IMR-90 (cell line): ENCODE measurements at regions not wholly inside any gene's neighbourhood (a gene's known extent, or its start where the extent isn't known, plus 50 kb on each side); places are given as distances from the start of the nearest gene placed in this dataset.

Source experiments
- ATAC-seq: fragments of 200-7000 bp; cut with Tn5 transposase; 2 replicates; pipeline ENCODE4 v1.9.1; 2020; ENCODE audit warnings: low read depth, mild to moderate bottlenecking, moderate library complexity
- BruUV-seq: library from RNA; stranded (reverse); fragments of 400-500 nt; replicated peaks from 2 replicates; lab custom pipeline; 2021; lab: Mats Ljungman, UMichigan
- CTCF ChIA-PET: fragments of 300-600 bp; formaldehyde crosslinking; extraction: SDS; loops from one replicate; lab custom pipeline; 2021; ENCODE audit warnings: antibody characterized with exemption; lab: Yijun Ruan, JAX
- POLR2A ChIA-PET: fragments of 300-600 bp; sonication (Branson Sonifier 250); formaldehyde crosslinking; loops from one replicate; lab custom pipeline; 2022; ENCODE audit warnings: antibody characterized with exemption; ENCODE audit not compliant: unreplicated experiment; lab: Charles Lee
- DNase-seq: peaks from one replicate; pipeline ENCODE4 v3.0.0; 2013
- H2AFZ ChIP-seq: replicated peaks from 2 replicates; pipeline ENCODE3; 2013; ENCODE audit warnings: low read length, mild to moderate bottlenecking; ENCODE audit not compliant: poor library complexity
- H2AK5ac ChIP-seq: 2 replicates; pipeline ENCODE4 v1.6.1; 2013; ENCODE audit warnings: low read depth, low read length, inconsistent platforms
- H2AK9ac ChIP-seq: replicated peaks from 2 replicates; pipeline ENCODE3; 2013; ENCODE audit warnings: mild to moderate bottlenecking, low read depth, low read length, moderate library complexity; ENCODE audit not compliant: poor library complexity
- H2BK120ac ChIP-seq: 2 replicates; pipeline ENCODE4 v1.6.1; 2013; ENCODE audit warnings: low read depth, low read length, inconsistent platforms
- H2BK15ac ChIP-seq: 3 replicates; pipeline ENCODE4 v1.6.1; 2013; ENCODE audit warnings: low read depth, low read length, inconsistent platforms
- H2BK20ac ChIP-seq: 2 replicates; pipeline ENCODE4 v1.6.1; 2013; ENCODE audit warnings: low read depth, mild to moderate bottlenecking, inconsistent platforms, low read length, moderate library complexity
- H2BK5ac ChIP-seq: 2 replicates; pipeline ENCODE4 v1.6.1; 2013; ENCODE audit warnings: mild to moderate bottlenecking, low read depth, low read length, inconsistent platforms; ENCODE audit not compliant: poor library complexity, severe bottlenecking
- H3K14ac ChIP-seq: replicated peaks from 2 replicates; pipeline ENCODE4 v1.6.1; 2013; ENCODE audit warnings: low read depth, low read length, inconsistent platforms
- H3K18ac ChIP-seq: 2 replicates; pipeline ENCODE4 v1.6.1; 2013; ENCODE audit warnings: low read depth, low read length, control low read depth
- H3K23ac ChIP-seq: 2 replicates; pipeline ENCODE4 v1.6.1; 2013; ENCODE audit warnings: low read depth, low read length, inconsistent platforms
- H3K27ac ChIP-seq: 2 replicates; pipeline ENCODE4 v1.5.1; 2013; ENCODE audit warnings: mild to moderate bottlenecking, control low read depth, low read length; ENCODE audit not compliant: insufficient read depth
- H3K27me3 ChIP-seq: 2 replicates; pipeline ENCODE4 v1.6.1; 2013; ENCODE audit warnings: low read length; ENCODE audit not compliant: control insufficient read depth, insufficient read depth
- H3K36me3 ChIP-seq: 2 replicates; pipeline ENCODE4 v1.6.1; 2013; ENCODE audit warnings: low read length, mixed read lengths; ENCODE audit not compliant: control insufficient read depth, insufficient read depth
- H3K4ac ChIP-seq: 2 replicates; pipeline ENCODE4 v1.6.1; 2013; ENCODE audit warnings: low read depth, low read length, inconsistent platforms
- H3K4me1 ChIP-seq: 2 replicates; pipeline ENCODE4 v1.6.1; 2013; ENCODE audit warnings: low read length, mixed read lengths; ENCODE audit not compliant: control insufficient read depth, insufficient read depth
- H3K4me2 ChIP-seq: 2 replicates; pipeline ENCODE4 v1.6.1; 2013; ENCODE audit warnings: low read depth, mild to moderate bottlenecking, control low read depth, low read length, moderate library complexity
- H3K4me3 ChIP-seq: 2 replicates; pipeline ENCODE4 v1.5.1; 2013; ENCODE audit warnings: low read depth, mild to moderate bottlenecking, control low read depth, low read length, moderate library complexity; ENCODE audit not compliant: insufficient read depth
- H3K56ac ChIP-seq: 2 replicates; pipeline ENCODE4 v1.6.1; 2013; ENCODE audit warnings: low read length, inconsistent platforms; ENCODE audit not compliant: insufficient read depth; ENCODE audit errors: extremely low read depth
- H3K79me1 ChIP-seq, 2 experiments: 2 replicates each; pipeline ENCODE4 v1.6.1; 2013; ENCODE audit warnings: low read length in 2 of 2, inconsistent platforms in 1 of 2, low read depth in 1 of 2
- H3K9ac ChIP-seq: 2 replicates; pipeline ENCODE4 v1.6.1; 2013; ENCODE audit warnings: low read depth, low read length, control low read depth
- H3K9me1 ChIP-seq: 2 replicates; pipeline ENCODE4 v1.6.1; 2013; ENCODE audit warnings: low read length, inconsistent platforms; ENCODE audit not compliant: insufficient read depth
- H3K9me3 ChIP-seq: 2 replicates; pipeline ENCODE4 v1.6.1; 2013; ENCODE audit warnings: low read length; ENCODE audit not compliant: control insufficient read depth, insufficient read depth
- H4K20me1 ChIP-seq: 2 replicates; pipeline ENCODE4 v1.6.1; 2013; ENCODE audit warnings: low read length, inconsistent platforms; ENCODE audit not compliant: insufficient read depth
- H4K5ac ChIP-seq: 2 replicates; pipeline ENCODE4 v1.6.1; 2013; ENCODE audit warnings: mild to moderate bottlenecking, low read depth, low read length, control low read depth
- H4K8ac ChIP-seq, 2 experiments: 2 replicates each; pipeline ENCODE4 v1.6.1; 2013; ENCODE audit warnings: low read depth in 2 of 2, low read length in 2 of 2, control low read depth in 1 of 2, inconsistent platforms in 1 of 2
- H4K91ac ChIP-seq: 2 replicates; pipeline ENCODE4 v1.6.1; 2013; ENCODE audit warnings: low read depth, low read length, inconsistent platforms; ENCODE audit not compliant: insufficient read depth
- BHLHE40 ChIP-seq: fragments of 150-350 bp; IDR thresholded peaks from 2 replicates; pipeline ENCODE4 v1.6.1; 2016; ENCODE audit warnings: mild to moderate bottlenecking, low read depth, low read length
- CEBPB ChIP-seq: IDR thresholded peaks from 2 replicates; pipeline ENCODE4 v1.6.1; 2012; ENCODE audit warnings: low read depth, low read length, improper control_type of control experiment
- CHD1 ChIP-seq: IDR thresholded peaks from 2 replicates; pipeline ENCODE4 v1.6.1; 2012; ENCODE audit warnings: low read depth, low read length, improper control_type of control experiment
- FOS ChIP-seq: fragments of 150-350 bp; IDR thresholded peaks from 2 replicates; pipeline ENCODE4 v1.6.1; 2016; ENCODE audit warnings: low read depth, low read length
- MAFK ChIP-seq: IDR thresholded peaks from 2 replicates; pipeline ENCODE4 v1.6.1; 2012; ENCODE audit warnings: low read depth, low read length, improper control_type of control experiment
- MAZ ChIP-seq: IDR thresholded peaks from 2 replicates; pipeline ENCODE4 v1.6.1; 2012; ENCODE audit warnings: low read depth, mild to moderate bottlenecking, low read length, improper control_type of control experiment, moderate library complexity, borderline replicate concordance
- MXI1 ChIP-seq: IDR thresholded peaks from 2 replicates; pipeline ENCODE4 v1.6.1; 2012; ENCODE audit warnings: low read depth, mild to moderate bottlenecking, low read length, moderate library complexity, borderline replicate concordance
- NFE2L2 ChIP-seq: fragments of 150-350 bp; IDR thresholded peaks from 2 replicates; pipeline ENCODE4 v1.6.1; 2016; ENCODE audit warnings: low read depth, mild to moderate bottlenecking, low read length
- POLR2A ChIP-seq: IDR thresholded peaks from 2 replicates; pipeline ENCODE4 v1.6.1; 2012; ENCODE audit warnings: mild to moderate bottlenecking, low read depth, low read length
- RCOR1 ChIP-seq: IDR thresholded peaks from 2 replicates; pipeline ENCODE4 v1.6.1; 2012; ENCODE audit warnings: mild to moderate bottlenecking, low read length, improper control_type of control experiment; ENCODE audit not compliant: insufficient replicate concordance
- RFX5 ChIP-seq: IDR thresholded peaks from 2 replicates; pipeline ENCODE4 v1.8.0; 2012; ENCODE audit warnings: low read depth, mild to moderate bottlenecking, low read length, moderate library complexity
- SMC3 ChIP-seq: fragments of 150-350 bp; IDR thresholded peaks from 2 replicates; pipeline ENCODE4 v1.6.1; 2016; ENCODE audit warnings: low read depth, mild to moderate bottlenecking, antibody characterized with exemption, low read length, moderate library complexity
- WGBS, 2 experiments: methylation state at CpG; one replicate each; pipeline versions ENCODE4 v1.1.5 to v1.1.7; 2013; ENCODE audit warnings: missing lambda C conversion rate in 2 of 2; ENCODE audit not compliant: insufficient read length in 1 of 2; ENCODE audit errors: extremely low coverage in 2 of 2; 5-methylcytosine and 5-hydroxymethylcytosine counted together
- dilution Hi-C: fragments of 300-500 bp; cut with HindIII; formaldehyde crosslinking; loops from one replicate; pipeline ENCODE4 v1.14.3; 2018; ENCODE audit warnings: low sequenced_read_pairs; ENCODE audit not compliant: unreplicated experiment
- in situ Hi-C: fragments of 300-500 bp; cut with MboI; formaldehyde crosslinking; loops from 3 replicates; pipeline ENCODE4 v1.14.3; 2019; ENCODE audit warnings: low sequenced_read_pairs, inconsistent platforms, mixed read lengths
- intact Hi-C: fragments of 100-400 bp; cut with micrococcal nuclease; formaldehyde crosslinking; loops from 2 replicates; pipeline ENCODE4 v1.10.0; 2022
- TF ChIP-seq, protein P1 (sequence below): fragments of 150-350 bp; IDR thresholded peaks from 2 replicates; pipeline ENCODE4 v1.6.1; 2017; ENCODE audit warnings: mild to moderate bottlenecking, antibody characterized with exemption, low read length, low read depth
- TF ChIP-seq, protein P2 (sequence below): conservative IDR thresholded peaks from 2 replicates; pipeline ENCODE4 v1.5.1; 2012; ENCODE audit warnings: mild to moderate bottlenecking, low read depth, low read length, improper control_type of control experiment
- TF ChIP-seq, protein P3 (sequence below): fragments of 150-350 bp; IDR thresholded peaks from 2 replicates; pipeline ENCODE4 v1.6.1; 2016; ENCODE audit warnings: low read depth, mild to moderate bottlenecking, low read length, moderate library complexity, borderline replicate concordance

DNA sequence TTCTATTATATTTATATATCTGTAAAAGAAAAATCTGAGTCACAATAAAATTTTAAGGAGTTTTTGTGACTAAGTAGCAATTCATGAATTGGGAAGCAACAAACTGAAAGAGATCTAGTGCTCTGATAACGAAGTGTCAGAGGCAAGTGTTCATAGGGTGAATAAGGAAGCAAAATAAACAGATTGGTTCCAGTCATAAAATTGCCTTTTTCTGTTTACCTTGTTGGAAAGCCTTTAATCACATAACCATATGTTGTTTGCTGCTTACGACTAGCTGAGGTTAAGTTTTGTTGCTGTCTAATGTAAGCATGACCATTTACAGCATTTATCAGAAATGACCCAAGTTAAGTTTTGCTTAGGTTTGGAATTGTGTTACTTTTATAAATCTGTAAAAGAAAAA is 358.9 kb downstream of the ARL6IP6 start:
- no peaks in the 10 kb centered on the region for H4K20me1 ChIP-seq
- H3K4me3 ChIP-seq: no peak overlapping the region
- H3K4ac ChIP-seq: no peak overlapping the region
- no peak overlapping the region for H3K14ac ChIP-seq
- dilution Hi-C loops (no loop called here), intact Hi-C loops (no loop called here), in situ Hi-C loops (no loop called here)
- no peak overlapping the region for H3K9ac ChIP-seq
- H3K27me3 ChIP-seq: no peaks in the 10 kb centered on the region
- no peak overlapping the region for H2AFZ ChIP-seq
- no peaks in the 10 kb centered on the region for H3K36me3 ChIP-seq
- H3K27ac ChIP-seq: no peak overlapping the region
- no peak overlapping the region for H3K18ac ChIP-seq
- TF ChIP-seq CHD1 (no peak), RCOR1 (no peak), POLR2A (no peak), MXI1 (no peak), CEBPB (no peak), BHLHE40 (no peak), NFE2L2 (no peak), FOS (no peak), RFX5 (no peak), SMC3 (no peak), MAFK (no peak), MAZ (no peak)
- TF ChIP-seq, protein P1, sequence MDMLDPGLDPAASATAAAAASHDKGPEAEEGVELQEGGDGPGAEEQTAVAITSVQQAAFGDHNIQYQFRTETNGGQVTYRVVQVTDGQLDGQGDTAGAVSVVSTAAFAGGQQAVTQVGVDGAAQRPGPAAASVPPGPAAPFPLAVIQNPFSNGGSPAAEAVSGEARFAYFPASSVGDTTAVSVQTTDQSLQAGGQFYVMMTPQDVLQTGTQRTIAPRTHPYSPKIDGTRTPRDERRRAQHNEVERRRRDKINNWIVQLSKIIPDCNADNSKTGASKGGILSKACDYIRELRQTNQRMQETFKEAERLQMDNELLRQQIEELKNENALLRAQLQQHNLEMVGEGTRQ: no peak
- TF ChIP-seq, protein P2, sequence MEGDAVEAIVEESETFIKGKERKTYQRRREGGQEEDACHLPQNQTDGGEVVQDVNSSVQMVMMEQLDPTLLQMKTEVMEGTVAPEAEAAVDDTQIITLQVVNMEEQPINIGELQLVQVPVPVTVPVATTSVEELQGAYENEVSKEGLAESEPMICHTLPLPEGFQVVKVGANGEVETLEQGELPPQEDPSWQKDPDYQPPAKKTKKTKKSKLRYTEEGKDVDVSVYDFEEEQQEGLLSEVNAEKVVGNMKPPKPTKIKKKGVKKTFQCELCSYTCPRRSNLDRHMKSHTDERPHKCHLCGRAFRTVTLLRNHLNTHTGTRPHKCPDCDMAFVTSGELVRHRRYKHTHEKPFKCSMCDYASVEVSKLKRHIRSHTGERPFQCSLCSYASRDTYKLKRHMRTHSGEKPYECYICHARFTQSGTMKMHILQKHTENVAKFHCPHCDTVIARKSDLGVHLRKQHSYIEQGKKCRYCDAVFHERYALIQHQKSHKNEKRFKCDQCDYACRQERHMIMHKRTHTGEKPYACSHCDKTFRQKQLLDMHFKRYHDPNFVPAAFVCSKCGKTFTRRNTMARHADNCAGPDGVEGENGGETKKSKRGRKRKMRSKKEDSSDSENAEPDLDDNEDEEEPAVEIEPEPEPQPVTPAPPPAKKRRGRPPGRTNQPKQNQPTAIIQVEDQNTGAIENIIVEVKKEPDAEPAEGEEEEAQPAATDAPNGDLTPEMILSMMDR: no peak
- TF ChIP-seq, protein P3, sequence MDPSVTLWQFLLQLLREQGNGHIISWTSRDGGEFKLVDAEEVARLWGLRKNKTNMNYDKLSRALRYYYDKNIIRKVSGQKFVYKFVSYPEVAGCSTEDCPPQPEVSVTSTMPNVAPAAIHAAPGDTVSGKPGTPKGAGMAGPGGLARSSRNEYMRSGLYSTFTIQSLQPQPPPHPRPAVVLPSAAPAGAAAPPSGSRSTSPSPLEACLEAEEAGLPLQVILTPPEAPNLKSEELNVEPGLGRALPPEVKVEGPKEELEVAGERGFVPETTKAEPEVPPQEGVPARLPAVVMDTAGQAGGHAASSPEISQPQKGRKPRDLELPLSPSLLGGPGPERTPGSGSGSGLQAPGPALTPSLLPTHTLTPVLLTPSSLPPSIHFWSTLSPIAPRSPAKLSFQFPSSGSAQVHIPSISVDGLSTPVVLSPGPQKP: no peak
- no peak overlapping the region for H2BK120ac ChIP-seq
- ATAC-seq: no peak
- BruUV-seq: no TSS peak
- H3K9me1 ChIP-seq: no peaks in the 10 kb centered on the region
- no peak overlapping the region for H2BK15ac ChIP-seq
- H3K9me3 ChIP-seq: peaks cover 3% of the 10 kb centered on the region; the same call in 1 of the 2 replicates
- CTCF ChIA-PET: no interaction called here
- H2AK9ac ChIP-seq: no peak overlapping the region
- no peak for DNase-seq
- no peak overlapping the region for H3K56ac ChIP-seq
- no CpG with 5 or more reads among the region's 2 CpGs for WGBS, 2 experiments
- no peak overlapping the region for H4K5ac ChIP-seq
- no peaks in the 10 kb centered on the region for H3K4me1 ChIP-seq
- no peak overlapping the region for H3K23ac ChIP-seq
- no peak overlapping the region for H2BK5ac ChIP-seq
- H4K8ac ChIP-seq: no peak overlapping the region
- no peaks in the 10 kb centered on the region for H3K79me1 ChIP-seq
- POLR2A ChIA-PET: no interaction called here
- no peak overlapping the region for H4K91ac ChIP-seq
- H2BK20ac ChIP-seq: no peak overlapping the region
- no peak overlapping the region for H3K4me2 ChIP-seq
- H2AK5ac ChIP-seq: no peak overlapping the region
